Hindlimb muscle (tissue), 1 donor: ENCODE measurements at regions not wholly inside any gene's neighbourhood (a gene's known extent, or its start where the extent isn't known, plus 50 kb on each side); places are given as distances from the start of the nearest gene placed in this dataset.

Experiments used
- DNase-seq: peaks from one replicate; pipeline ENCODE4 v3.0.0-alpha.2; 2013

- DNase-seq, result no peak
Measured at GRCh38 chr12:127893895-127894609, 372.9 kb upstream of the TMEM132C start.

GRCh38 chr12:127896661-127897060 is 370.3 kb upstream of the TMEM132C start:
- DNase-seq, result no peak

- no peak for DNase-seq
Measured at GRCh38 chr12:127898616-127899015, 368.4 kb upstream of the TMEM132C start.

- DNase-seq, result no peak
Measured at GRCh38 chr12:127899971-127900370, 367.0 kb upstream of the TMEM132C start.

- no peak for DNase-seq
Measured at GRCh38 chr12:127900386-127900785, 366.6 kb upstream of the TMEM132C start.

GRCh38 chr12:127903146-127903545 is 363.8 kb upstream of the TMEM132C start:
- no peak for DNase-seq

- no peak for DNase-seq
Measured at GRCh38 chr12:127909041-127909440, 357.9 kb upstream of the TMEM132C start.

- DNase-seq, result no peak
Measured at GRCh38 chr12:127911291-127911690, 355.7 kb upstream of the TMEM132C start.

GRCh38 chr12:127912035-127912665 is 354.8 kb upstream of the TMEM132C start:
- DNase-seq, result no peak

GRCh38 chr12:127923501-127923900 is 343.5 kb upstream of the TMEM132C start:
- no peak for DNase-seq

- peak; percentile 54 for DNase-seq
Measured at GRCh38 chr12:127925971-127926370, 341.0 kb upstream of the TMEM132C start.

- no peak for DNase-seq
Measured at GRCh38 chr12:127928178-127928577, 338.8 kb upstream of the TMEM132C start.

GRCh38 chr12:127928615-127929571 is 338.1 kb upstream of the TMEM132C start:
- no peak for DNase-seq

GRCh38 chr12:127930122-127930521 is 336.8 kb upstream of the TMEM132C start:
- DNase-seq, result no peak

- DNase-seq, result no peak
Measured at GRCh38 chr12:127934409-127934808, 332.6 kb upstream of the TMEM132C start.

- no peak for DNase-seq
Measured at GRCh38 chr12:127936463-127936862, 330.5 kb upstream of the TMEM132C start.

- DNase-seq, result no peak
Measured at GRCh38 chr12:127941332-127941731, 325.6 kb upstream of the TMEM132C start.

- DNase-seq, result no peak
Measured at GRCh38 chr12:127942981-127943380, 324.0 kb upstream of the TMEM132C start.

GRCh38 chr12:127943481-127944210 is 323.3 kb upstream of the TMEM132C start:
- no peak for DNase-seq

GRCh38 chr12:127944211-127944899 is 322.6 kb upstream of the TMEM132C start:
- no peak for DNase-seq

- DNase-seq, result no peak
Measured at GRCh38 chr12:127957001-127957660, 309.8 kb upstream of the TMEM132C start.
